Right ventricle myocardium superior (tissue), 1 donor: ENCODE measurements at regions not wholly inside any gene's neighbourhood (a gene's known extent, or its start where the extent isn't known, plus 50 kb on each side); places are given as distances from the start of the nearest gene placed in this dataset.

Experiments
- ATAC-seq: fragments of 200-7000 bp; cut with Tn5 transposase; one replicate; pipeline ENCODE4 v1.9.1; 2020; ENCODE audit warnings: mild to moderate bottlenecking; ENCODE audit not compliant: poor library complexity
- DNase-seq: peaks from one replicate; pipeline ENCODE4 v3.0.0-alpha.2; 2020
- intact Hi-C: fragments of 100-400 bp; cut with DNase I; formaldehyde crosslinking; loops from one replicate; pipeline ENCODE4 v1.11.2; 2022
- donor health status: DM: no; HTN: yes; CAD: no; lungs with severe emphysema.

- intact Hi-C loops, result no loop called here
- DNase-seq (no peak), ATAC-seq (no peak)
Observed at GRCh38 chr13:59504407-59504806, 659.3 kb downstream of the DIAPH3 start.

- ATAC-seq, result no peak
- DNase-seq, result no peak
- intact Hi-C loops, result no loop called here
Observed at GRCh38 chr13:59510386-59510785, 653.3 kb downstream of the DIAPH3 start.

- no peak for DNase-seq
- no peak for ATAC-seq
Observed at GRCh38 chr13:59513686-59514085, 650.0 kb downstream of the DIAPH3 start.

GRCh38 chr13:59514316-59514715 lies 649.4 kb downstream of the DIAPH3 start:
- ATAC-seq (no peak), DNase-seq (no peak)
- intact Hi-C loops, result no loop called here

More at GRCh38 chr13:59513686-59514085, 650.0 kb downstream of the DIAPH3 start:
- intact Hi-C loops, result no loop called here

- DNase-seq (no peak), ATAC-seq (no peak)
- intact Hi-C loops, result no loop called here
Observed at GRCh38 chr13:59519819-59520218, 643.9 kb downstream of the DIAPH3 start.

GRCh38 chr13:59521549-59521948 lies 642.2 kb downstream of the DIAPH3 start:
- DNase-seq, result no peak
- intact Hi-C loops, result no loop called here
- ATAC-seq, result no peak

GRCh38 chr13:59522652-59523051 lies 641.1 kb downstream of the DIAPH3 start:
- intact Hi-C loops, result no loop called here
- no peak for DNase-seq
- ATAC-seq, result no peak

- ATAC-seq, result no peak
- intact Hi-C loops, result no loop called here
- DNase-seq, result no peak
Observed at GRCh38 chr13:59527500-59527899, 636.2 kb downstream of the DIAPH3 start.

GRCh38 chr13:59531571-59532091 lies 632.1 kb downstream of the DIAPH3 start:
- DNase-seq (peak; percentile 87), ATAC-seq (peak; percentile 92)
- intact Hi-C loops, result no loop called here

- intact Hi-C loops, result no loop called here
- no peak for ATAC-seq
Observed at GRCh38 chr13:59532405-59532804, 631.3 kb downstream of the DIAPH3 start.

GRCh38 chr13:59533561-59534555 lies 629.9 kb downstream of the DIAPH3 start:
- ATAC-seq, result no peak
- intact Hi-C loops, result no loop called here
- no peak for DNase-seq

More at GRCh38 chr13:59532405-59532804, 631.3 kb downstream of the DIAPH3 start:
- no peak for DNase-seq

- intact Hi-C loops, result no loop called here
- no peak for ATAC-seq
- no peak for DNase-seq
Observed at GRCh38 chr13:59534806-59535205, 628.9 kb downstream of the DIAPH3 start.

GRCh38 chr13:59537500-59537899 lies 626.2 kb downstream of the DIAPH3 start:
- no peak for ATAC-seq
- no peak for DNase-seq
- intact Hi-C loops, result no loop called here

GRCh38 chr13:59538512-59538911 lies 625.2 kb downstream of the DIAPH3 start:
- DNase-seq (no peak), ATAC-seq (no peak)
- intact Hi-C loops, result no loop called here

- no peak for DNase-seq
- ATAC-seq, result no peak
Observed at GRCh38 chr13:59542303-59542702, 621.4 kb downstream of the DIAPH3 start.

GRCh38 chr13:59543418-59543817 lies 620.3 kb downstream of the DIAPH3 start:
- DNase-seq, result no peak
- intact Hi-C loops, result no loop called here
- no peak for ATAC-seq

More at GRCh38 chr13:59542303-59542702, 621.4 kb downstream of the DIAPH3 start:
- intact Hi-C loops, result no loop called here

- ATAC-seq (no peak), DNase-seq (no peak)
- intact Hi-C loops, result no loop called here
Observed at GRCh38 chr13:59545007-59545406, 618.7 kb downstream of the DIAPH3 start.

- no peak for DNase-seq
- intact Hi-C loops, result no loop called here
- no peak for ATAC-seq
Observed at GRCh38 chr13:59546178-59546577, 617.5 kb downstream of the DIAPH3 start.

GRCh38 chr13:59547950-59548349 lies 615.8 kb downstream of the DIAPH3 start:
- ATAC-seq, result no peak
- no peak for DNase-seq
- intact Hi-C loops, result no loop called here

- DNase-seq (no peak), ATAC-seq (no peak)
- intact Hi-C loops, result no loop called here
Observed at GRCh38 chr13:59562924-59563323, 600.8 kb downstream of the DIAPH3 start.
